Transverse colon (tissue), 4 donors: ENCODE measurements at regions not wholly inside any gene's neighbourhood (a gene's known extent, or its start where the extent isn't known, plus 50 kb on each side); places are given as distances from the start of the nearest gene placed in this dataset.

Source experiments
- CTCF ChIP-seq, 5 experiments: fragments of 200-600 bp in 3 of 5; fragments of 450-650 bp in 2 of 5; sonication (generic) in 3 of 5; IDR thresholded peaks; 1 replicate in 2 of 5; 2 replicates in 3 of 5; pipeline ENCODE4 v1.5.1; 2016 to 2017; ENCODE audit warnings: antibody characterized with exemption in 5 of 5, inconsistent platforms in 3 of 5, mild to moderate bottlenecking in 2 of 5, moderate library complexity in 1 of 5
- POLR2AphosphoS5 ChIP-seq, 3 donors: sonication (generic); formaldehyde crosslinking; IDR thresholded peaks; one replicate each; pipeline ENCODE4 v1.6.1; 2016; ENCODE audit warnings: antibody characterized with exemption in 3 of 3

GRCh38 chr3:177816667-177817208 lies 619.5 kb upstream of the TBL1XR1 start:
- TF ChIP-seq POLR2AphosphoS5 (IDR thresholded peaks at IDR 0.05) (no peak), CTCF (IDR thresholded peaks at IDR 0.05) (no peak)
